Naive thymus-derived CD8-positive, alpha-beta T cell (primary cell): ENCODE measurements at regions not wholly inside any gene's neighbourhood (a gene's known extent, or its start where the extent isn't known, plus 50 kb on each side); places are given as distances from the start of the nearest gene placed in this dataset.
A peak's percentile ranks its signal among the peaks of the same experiment; 100 is the strongest.
"Not testable (repeated sequence)": the region's sequence is repeated elsewhere in the genome, so short reads cannot be mapped to it uniquely, and the experiment has no call there.

ENCODE experiments used
- ATAC-seq, 2 donors: fragments of 150-1000 bp; cut with Tn5 transposase in 1 of 2; sonication (Bioruptor Pico), chemical (Tn5 transposase) in 1 of 2; 1 replicate in 1 of 2; 2 replicates in 1 of 2; pipeline ENCODE4 v1.10.0; 2021; ENCODE audit warnings: mild to moderate bottlenecking in 2 of 2, moderate library complexity in 2 of 2
- POLR2A ChIA-PET: fragments of 350-600 bp; sonication (Branson Sonifier 250); formaldehyde crosslinking; loops from one replicate; lab custom pipeline; 2021; ENCODE audit warnings: antibody characterized with exemption; lab: Charles Lee
- DNase-seq, 10 donors: peaks; one replicate each; pipeline versions ENCODE4 v3.0.0 to v3.0.0-alpha.2; 2020 to 2022
- H3K27ac Mint-ChIP-seq, 10 donors: one replicate each; pipeline ENCODE4 v1.8.0; 2020 to 2022; ENCODE audit warnings: mild to moderate bottlenecking in 10 of 10, mixed read lengths in 10 of 10, moderate library complexity in 4 of 10, inconsistent platforms in 1 of 10
- H3K27me3 Mint-ChIP-seq, 5 donors: one replicate each; pipeline ENCODE4 v1.8.0; 2021 to 2022; ENCODE audit warnings: mixed read lengths in 5 of 5
- H3K36me3 Mint-ChIP-seq, 3 donors: one replicate each; pipeline ENCODE4 v1.8.0; 2020 to 2022; ENCODE audit warnings: mixed read lengths in 3 of 3, mild to moderate bottlenecking in 2 of 3, inconsistent platforms in 1 of 3
- H3K4me1 Mint-ChIP-seq, 4 donors: one replicate each; pipeline ENCODE4 v1.8.0; 2021 to 2022; ENCODE audit warnings: mixed read lengths in 4 of 4
- H3K4me3 Mint-ChIP-seq, 10 donors: one replicate each; pipeline ENCODE4 v1.8.0; 2020 to 2022; ENCODE audit warnings: mild to moderate bottlenecking in 10 of 10, mixed read lengths in 10 of 10, moderate library complexity in 6 of 10, inconsistent platforms in 1 of 10
- H3K9me3 Mint-ChIP-seq, 9 donors: one replicate each; pipeline ENCODE4 v1.8.0; 2020 to 2022; ENCODE audit warnings: mixed read lengths in 9 of 9, mild to moderate bottlenecking in 3 of 9, inconsistent platforms in 1 of 9, moderate library complexity in 1 of 9

- Mint-ChIP-seq H3K27ac (no peak overlapping the region), H3K4me1 (peaks cover 2 to 10% (median 6%) of the 10 kb centered on the region in 4 donors), H3K36me3 (no peaks in the 10 kb centered on the region), H3K27me3 (peaks cover 1 to 10% (median 8%) of the 10 kb centered on the region in 5 donors), H3K4me3 (no peak overlapping the region), H3K9me3 (peaks cover 0 to 4% (median 0%) of the 10 kb centered on the region in 9 donors)
- no peak for ATAC-seq
- no peak for DNase-seq
- POLR2A ChIA-PET, result no interaction called here
Measured at GRCh38 chr16:26594666-26595065, 472.1 kb upstream of the C16orf82 start.

GRCh38 chr16:26595199-26595598 lies 471.5 kb upstream of the C16orf82 start:
- Mint-ChIP-seq H3K4me3 (no peak overlapping the region), H3K4me1 (peaks cover 2 to 10% (median 6%) of the 10 kb centered on the region in 4 donors), H3K27ac (no peak overlapping the region), H3K9me3 (peaks cover 0 to 4% (median 0%) of the 10 kb centered on the region in 9 donors), H3K27me3 (peaks cover 1 to 13% (median 10%) of the 10 kb centered on the region in 5 donors), H3K36me3 (no peaks in the 10 kb centered on the region)
- POLR2A ChIA-PET, result no interaction called here
- DNase-seq, result no peak
- no peak for ATAC-seq

DNA sequence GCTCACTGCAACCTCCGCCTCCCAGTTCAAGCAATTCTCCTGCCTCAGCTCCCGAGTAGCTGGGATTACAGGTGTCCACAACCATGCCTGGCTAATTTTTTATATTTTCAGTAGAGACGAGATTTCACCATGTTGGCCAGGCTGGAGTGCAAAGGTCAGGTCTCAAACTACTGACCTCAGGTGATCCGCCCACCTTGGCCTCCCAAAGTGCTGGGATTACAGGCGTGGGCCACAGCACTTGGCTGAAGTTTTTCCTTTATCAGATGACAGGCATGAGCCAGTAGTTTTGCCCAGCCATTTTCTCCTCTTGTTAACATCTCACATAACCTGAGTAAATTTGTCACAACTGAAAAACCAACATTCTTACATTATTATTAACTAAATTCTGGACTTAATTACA lies 470.7 kb upstream of the C16orf82 start:
- DNase-seq, H3K36me3 Mint-ChIP-seq, H3K9me3 Mint-ChIP-seq, ATAC-seq, H3K4me3 Mint-ChIP-seq, H3K4me1 Mint-ChIP-seq, POLR2A ChIA-PET: not testable (repeated sequence)
- H3K27me3 Mint-ChIP-seq, result peaks cover 0 to 13% (median 6%) of the 10 kb centered on the region in 5 donors
- peak overlapping the region in 1 of 10 donors; percentile 69 for H3K27ac Mint-ChIP-seq

GRCh38 chr16:26598061-26598460 lies 468.7 kb upstream of the C16orf82 start:
- ATAC-seq (peak; percentile 68 to 79), DNase-seq (peak in 6 of 10 donors; percentile 8 to 35 (median 14))
- POLR2A ChIA-PET, result no interaction called here
- peak overlapping the region in 1 of 10 donors; percentile 3 for H3K4me3 Mint-ChIP-seq
- H3K27me3 Mint-ChIP-seq, result peaks cover 0 to 21% (median 12%) of the 10 kb centered on the region in 5 donors
- peak overlapping the region in 2 of 10 donors; percentile 19 to 39 for H3K27ac Mint-ChIP-seq
- H3K4me1 Mint-ChIP-seq, result peaks cover 2 to 10% (median 8%) of the 10 kb centered on the region in 4 donors
- no peaks in the 10 kb centered on the region for H3K36me3 Mint-ChIP-seq
- H3K9me3 Mint-ChIP-seq, result peaks cover 0 to 4% (median 0%) of the 10 kb centered on the region in 9 donors

- Mint-ChIP-seq H3K4me3 (no peak overlapping the region), H3K36me3 (no peaks in the 10 kb centered on the region), H3K4me1 (peaks cover 2 to 10% (median 8%) of the 10 kb centered on the region in 4 donors), H3K9me3 (peaks cover 0 to 4% (median 0%) of the 10 kb centered on the region in 9 donors), H3K27me3 (peaks cover 0 to 21% (median 13%) of the 10 kb centered on the region in 5 donors), H3K27ac (peak overlapping the region in 3 of 10 donors; percentile 19 to 39 (median 36))
- POLR2A ChIA-PET, result no interaction called here
- ATAC-seq (no peak), DNase-seq (no peak)
Measured at GRCh38 chr16:26598998-26599784, 467.5 kb upstream of the C16orf82 start.

- POLR2A ChIA-PET, result no interaction called here
- Mint-ChIP-seq H3K36me3 (no peaks in the 10 kb centered on the region), H3K27me3 (peaks cover 0 to 24% (median 13%) of the 10 kb centered on the region in 5 donors), H3K4me3 (peak overlapping the region in 1 of 10 donors; percentile 8), H3K4me1 (peaks cover 2 to 10% (median 8%) of the 10 kb centered on the region in 4 donors), H3K27ac (no peak overlapping the region), H3K9me3 (peaks cover 0 to 4% (median 0%) of the 10 kb centered on the region in 9 donors)
- no peak for ATAC-seq
- no peak for DNase-seq
Measured at GRCh38 chr16:26599785-26600104, 467.0 kb upstream of the C16orf82 start.

GRCh38 chr16:26601335-26601734 lies 465.4 kb upstream of the C16orf82 start:
- POLR2A ChIA-PET, result no interaction called here
- no peak for DNase-seq
- H3K4me1 Mint-ChIP-seq, result peaks cover 2 to 10% (median 8%) of the 10 kb centered on the region in 4 donors

DNA sequence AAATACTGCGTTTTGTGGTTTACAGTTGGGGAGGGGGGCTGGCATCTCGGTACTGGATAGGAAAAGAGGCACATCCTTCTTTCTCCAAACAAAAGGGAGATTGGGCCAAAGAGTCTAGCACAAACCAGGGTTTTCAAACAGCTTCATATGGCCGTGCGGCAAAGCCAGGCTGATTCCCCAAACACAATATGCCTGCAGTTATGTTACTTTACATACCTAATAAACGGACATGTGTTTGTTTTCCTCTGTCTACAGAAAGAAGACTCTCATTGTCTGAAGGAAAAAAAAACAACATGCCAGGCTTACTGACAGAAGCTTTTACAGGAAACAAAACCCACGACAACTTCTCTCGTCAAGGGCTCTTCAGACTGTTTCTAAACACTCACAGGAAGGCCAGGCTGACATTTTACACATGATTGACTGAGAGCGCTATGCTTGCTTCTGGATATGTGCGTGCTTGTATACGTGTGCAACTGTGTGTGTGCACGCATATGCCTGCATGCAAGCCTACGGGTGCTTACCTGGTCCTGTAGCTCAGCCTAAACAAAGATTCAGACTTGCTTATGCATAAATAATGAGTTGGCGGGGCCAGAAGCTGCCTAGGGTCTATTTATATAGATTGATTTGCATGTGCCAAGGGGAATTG lies 461.0 kb upstream of the C16orf82 start:
- Mint-ChIP-seq H3K4me1 (peaks cover 0 to 4% (median 0%) of the 10 kb centered on the region in 4 donors), H3K4me3 (no peak overlapping the region), H3K9me3 (peaks cover 0 to 4% (median 0%) of the 10 kb centered on the region in 9 donors), H3K36me3 (no peaks in the 10 kb centered on the region), H3K27ac (peak overlapping the region in 1 of 10 donors; percentile 25), H3K27me3 (peaks cover 3 to 43% (median 10%) of the 10 kb centered on the region in 5 donors)
- POLR2A ChIA-PET, result no interaction called here
- no peak for DNase-seq
- ATAC-seq, result no peak

More at GRCh38 chr16:26601335-26601734, 465.4 kb upstream of the C16orf82 start:
- Mint-ChIP-seq H3K27ac (no peak overlapping the region), H3K27me3 (peaks cover 0 to 40% (median 14%) of the 10 kb centered on the region in 5 donors), H3K9me3 (peaks cover 0 to 4% (median 0%) of the 10 kb centered on the region in 9 donors), H3K36me3 (no peaks in the 10 kb centered on the region), H3K4me3 (no peak overlapping the region)
- no peak for ATAC-seq

DNA sequence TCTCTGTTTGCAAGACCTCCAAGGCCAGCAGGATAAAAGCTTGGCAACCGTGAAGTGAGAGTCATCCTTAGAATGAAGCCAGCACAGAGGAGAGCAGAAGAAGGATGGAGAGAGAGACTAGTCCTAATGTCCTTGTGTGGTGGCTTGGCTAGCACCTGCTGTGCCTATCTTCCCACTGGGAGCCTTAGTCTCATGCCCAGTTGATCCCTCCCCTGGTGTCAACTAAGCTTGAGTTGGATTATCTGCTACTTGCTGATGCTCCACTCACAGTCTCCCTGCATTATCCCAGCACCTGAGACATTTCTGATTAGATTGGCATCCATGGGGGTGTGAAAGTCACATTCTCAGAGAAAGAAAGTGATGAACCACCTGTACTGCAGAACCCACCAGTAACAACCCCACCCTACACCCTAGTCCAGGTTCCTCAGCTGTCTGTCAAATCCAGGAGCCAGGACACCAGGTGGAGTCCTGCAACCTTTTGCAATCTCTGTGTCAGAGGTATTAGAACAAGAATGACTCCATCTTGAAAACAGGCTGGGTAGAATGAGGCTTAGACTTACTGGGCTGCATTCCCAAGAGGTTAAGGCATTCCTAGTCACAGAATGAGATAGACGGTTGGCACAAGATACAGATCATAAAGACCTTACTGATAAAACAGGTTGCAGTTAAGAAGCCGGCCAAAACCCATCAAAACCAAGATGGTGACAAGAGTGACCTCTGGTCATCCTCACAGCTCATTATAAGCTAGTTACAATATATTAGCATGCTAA lies 460.2 kb upstream of the C16orf82 start:
- POLR2A ChIA-PET, result no interaction called here
- Mint-ChIP-seq H3K4me1 (peaks cover 0 to 2% (median 0%) of the 10 kb centered on the region in 4 donors), H3K27ac (no peak overlapping the region), H3K36me3 (no peaks in the 10 kb centered on the region), H3K4me3 (no peak overlapping the region), H3K9me3 (peaks cover 0 to 4% (median 0%) of the 10 kb centered on the region in 9 donors), H3K27me3 (peaks cover 3 to 43% (median 10%) of the 10 kb centered on the region in 5 donors)
- ATAC-seq (no peak), DNase-seq (no peak)

DNA sequence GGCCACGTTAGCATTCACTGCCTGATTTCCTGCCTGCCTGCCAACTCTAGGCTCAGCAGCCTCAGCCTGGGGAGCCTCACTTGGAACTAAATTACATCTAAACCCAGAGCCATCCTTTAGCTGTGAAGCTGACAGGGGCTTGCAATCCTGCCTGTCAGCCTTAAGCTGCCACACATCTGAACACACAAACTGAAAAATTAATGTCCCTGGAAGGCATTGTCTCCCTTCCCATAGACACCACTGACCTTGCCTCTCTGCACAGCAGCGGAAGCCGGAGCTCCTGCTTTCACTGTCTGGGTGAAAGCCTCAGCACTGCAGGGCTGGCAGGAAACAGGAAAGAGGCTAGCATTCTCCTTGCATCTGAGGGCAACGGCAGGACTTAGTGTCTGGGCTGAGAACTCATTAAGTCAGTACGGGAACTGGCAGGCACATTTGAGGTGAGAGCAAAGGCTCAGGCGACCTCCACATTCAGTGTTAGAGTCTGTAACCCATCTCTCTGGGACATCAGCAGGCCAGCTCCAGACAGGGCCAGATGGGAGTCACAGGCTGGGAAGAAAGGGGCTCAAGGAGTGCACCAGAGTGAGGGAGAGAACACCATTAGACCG lies 452.4 kb upstream of the C16orf82 start:
- POLR2A ChIA-PET, result no interaction called here
- DNase-seq (no peak), ATAC-seq (no peak)
- Mint-ChIP-seq H3K27ac (no peak overlapping the region), H3K36me3 (no peaks in the 10 kb centered on the region), H3K4me1 (no peaks in the 10 kb centered on the region), H3K27me3 (peaks cover 3 to 12% (median 7%) of the 10 kb centered on the region in 5 donors), H3K9me3 (peaks cover 0 to 8% (median 0%) of the 10 kb centered on the region in 9 donors), H3K4me3 (no peak overlapping the region)

GRCh38 chr16:26623442-26623841 lies 443.3 kb upstream of the C16orf82 start:
- Mint-ChIP-seq H3K9me3 (peaks cover 11 to 28% (median 19%) of the 10 kb centered on the region in 9 donors), H3K27me3 (peaks cover 11 to 25% (median 17%) of the 10 kb centered on the region in 5 donors), H3K27ac (no peak overlapping the region), H3K36me3 (peaks cover 0 to 26% (median 8%) of the 10 kb centered on the region in 3 donors), H3K4me3 (no peak overlapping the region), H3K4me1 (no peaks in the 10 kb centered on the region)
- POLR2A ChIA-PET, result no interaction called here
- DNase-seq, result no peak
- ATAC-seq, result no peak

DNA sequence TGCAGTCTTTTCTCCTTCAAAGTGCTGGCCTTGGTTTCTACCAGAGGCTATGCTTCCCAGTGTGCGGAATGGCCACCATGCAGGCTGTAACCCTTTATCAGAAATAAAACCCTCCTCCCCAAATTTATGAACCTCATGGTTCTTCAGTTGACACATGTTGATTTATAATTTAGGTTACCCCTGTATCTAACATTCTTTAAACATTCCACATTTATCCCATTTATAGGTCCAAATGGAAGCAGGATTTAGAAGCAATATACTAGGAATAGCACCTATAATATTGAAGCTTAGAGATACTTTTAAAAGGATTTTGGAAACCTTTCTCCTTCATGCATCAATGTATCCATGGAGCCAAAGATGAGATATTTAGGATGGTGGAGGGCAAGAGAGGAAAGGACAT lies 438.8 kb upstream of the C16orf82 start:
- no peak for ATAC-seq
- Mint-ChIP-seq H3K27me3 (peaks cover 8 to 26% (median 14%) of the 10 kb centered on the region in 5 donors), H3K4me3 (no peak overlapping the region), H3K4me1 (no peaks in the 10 kb centered on the region), H3K27ac (no peak overlapping the region), H3K36me3 (peaks cover 0 to 42% (median 8%) of the 10 kb centered on the region in 3 donors), H3K9me3 (peaks cover 14 to 61% (median 43%) of the 10 kb centered on the region in 9 donors)
- DNase-seq, result no peak
- POLR2A ChIA-PET, result no interaction called here
